GM12865 (cell line): ENCODE measurements at regions not wholly inside any gene's neighbourhood (a gene's known extent, or its start where the extent isn't known, plus 50 kb on each side); places are given as distances from the start of the nearest gene placed in this dataset.

ENCODE experiments used
- DNase-seq: peaks from one replicate; pipeline ENCODE4 v3.0.0; 2010; ENCODE audit warnings: low read depth
- H3K4me3 ChIP-seq: 2 replicates; pipeline ENCODE4 v1.5.1; 2011; ENCODE audit warnings: mild to moderate bottlenecking, low read depth, low read length, control low read depth
- TF ChIP-seq, protein P1 (sequence below): IDR thresholded peaks from 2 replicates; pipeline ENCODE4 v1.5.1; 2011; ENCODE audit warnings: low read length, control low read depth, low read depth, inconsistent platforms; ENCODE audit not compliant: insufficient read depth; ENCODE audit errors: missing control alignments

DNA sequence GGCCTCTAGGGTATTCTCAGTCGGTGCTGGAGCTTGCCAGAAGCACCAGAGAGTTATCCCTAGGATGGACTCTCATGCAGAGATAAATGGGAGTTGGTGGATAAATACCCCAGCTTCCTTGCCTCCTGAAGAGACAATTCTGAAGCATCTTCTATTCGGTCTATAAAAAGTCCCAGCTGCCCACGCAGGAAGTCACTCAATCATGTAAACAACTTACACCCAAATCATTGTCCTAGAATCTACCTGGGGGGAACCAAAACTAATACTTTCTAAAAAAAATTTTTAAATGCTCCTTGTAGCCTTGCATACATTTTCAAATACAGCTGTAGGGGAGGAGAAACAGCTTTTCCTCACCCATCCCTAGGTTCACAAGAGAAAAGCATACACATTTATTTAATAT, 66.6 kb upstream of the ELAC2 start:
- H3K4me3 ChIP-seq: no peak overlapping the region
- TF ChIP-seq, protein P1, sequence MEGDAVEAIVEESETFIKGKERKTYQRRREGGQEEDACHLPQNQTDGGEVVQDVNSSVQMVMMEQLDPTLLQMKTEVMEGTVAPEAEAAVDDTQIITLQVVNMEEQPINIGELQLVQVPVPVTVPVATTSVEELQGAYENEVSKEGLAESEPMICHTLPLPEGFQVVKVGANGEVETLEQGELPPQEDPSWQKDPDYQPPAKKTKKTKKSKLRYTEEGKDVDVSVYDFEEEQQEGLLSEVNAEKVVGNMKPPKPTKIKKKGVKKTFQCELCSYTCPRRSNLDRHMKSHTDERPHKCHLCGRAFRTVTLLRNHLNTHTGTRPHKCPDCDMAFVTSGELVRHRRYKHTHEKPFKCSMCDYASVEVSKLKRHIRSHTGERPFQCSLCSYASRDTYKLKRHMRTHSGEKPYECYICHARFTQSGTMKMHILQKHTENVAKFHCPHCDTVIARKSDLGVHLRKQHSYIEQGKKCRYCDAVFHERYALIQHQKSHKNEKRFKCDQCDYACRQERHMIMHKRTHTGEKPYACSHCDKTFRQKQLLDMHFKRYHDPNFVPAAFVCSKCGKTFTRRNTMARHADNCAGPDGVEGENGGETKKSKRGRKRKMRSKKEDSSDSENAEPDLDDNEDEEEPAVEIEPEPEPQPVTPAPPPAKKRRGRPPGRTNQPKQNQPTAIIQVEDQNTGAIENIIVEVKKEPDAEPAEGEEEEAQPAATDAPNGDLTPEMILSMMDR: no peak
- no peak for DNase-seq

DNA sequence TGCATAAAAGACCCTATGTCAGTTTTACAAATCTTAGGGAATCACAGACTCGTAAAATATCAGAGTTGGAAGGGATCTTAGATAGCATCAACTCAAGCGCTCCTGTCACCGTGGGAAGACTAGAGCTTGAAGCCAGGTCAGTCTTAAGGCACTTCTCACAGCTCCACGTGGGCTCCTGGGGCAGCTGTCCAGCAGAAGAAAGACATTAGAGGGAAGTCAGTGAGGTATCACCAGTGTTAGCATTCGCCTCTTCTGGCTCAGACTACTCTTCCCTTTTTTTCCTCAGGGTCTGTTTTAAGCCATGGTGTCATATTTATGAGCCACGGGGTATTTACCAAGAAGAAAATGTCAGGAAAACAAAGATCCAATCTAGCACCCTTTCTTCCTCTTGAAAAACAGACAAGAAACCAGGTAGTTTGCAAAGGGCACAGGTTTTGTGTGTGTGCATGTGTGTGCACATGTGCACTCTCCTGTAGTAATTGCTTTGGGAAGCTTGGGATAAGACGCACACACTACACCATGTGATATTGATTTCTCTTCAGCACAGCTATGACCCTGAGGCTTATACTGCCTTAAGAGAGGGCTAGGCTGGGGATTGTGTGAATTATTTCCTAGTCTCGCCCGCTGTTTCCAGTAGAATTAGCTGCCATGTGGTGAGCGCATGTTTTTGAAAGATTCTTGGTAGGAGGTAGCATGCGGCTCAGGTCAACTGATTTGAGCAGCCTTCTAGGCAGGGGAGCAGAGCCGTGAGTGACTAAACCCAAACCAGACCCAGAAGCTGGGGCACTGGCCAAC, 61.0 kb upstream of the ELAC2 start:
- H3K4me3 ChIP-seq: no peak overlapping the region
- TF ChIP-seq, protein P1: no peak
- no peak for DNase-seq

DNA sequence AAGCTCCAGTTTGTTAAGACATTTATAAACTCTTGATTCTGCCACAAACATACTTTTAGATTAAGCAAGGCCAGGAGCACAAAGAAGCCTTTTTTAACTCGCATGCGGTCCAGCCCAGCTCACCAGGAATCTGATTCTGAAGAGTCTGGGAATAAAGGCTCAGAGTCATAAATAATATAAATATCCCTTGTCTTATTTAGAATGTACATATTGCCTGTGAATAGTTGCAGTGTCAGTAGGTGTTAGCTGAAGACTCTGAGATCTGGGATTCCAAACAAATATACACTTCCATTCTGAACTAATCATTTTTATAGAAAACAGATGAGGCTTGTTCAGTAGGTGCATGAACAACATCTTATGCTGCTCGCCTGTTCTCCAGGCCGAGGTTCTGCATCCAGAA, 59.1 kb upstream of the ELAC2 start:
- no peak overlapping the region for H3K4me3 ChIP-seq
- TF ChIP-seq, protein P1: no peak
- DNase-seq: no peak

DNA sequence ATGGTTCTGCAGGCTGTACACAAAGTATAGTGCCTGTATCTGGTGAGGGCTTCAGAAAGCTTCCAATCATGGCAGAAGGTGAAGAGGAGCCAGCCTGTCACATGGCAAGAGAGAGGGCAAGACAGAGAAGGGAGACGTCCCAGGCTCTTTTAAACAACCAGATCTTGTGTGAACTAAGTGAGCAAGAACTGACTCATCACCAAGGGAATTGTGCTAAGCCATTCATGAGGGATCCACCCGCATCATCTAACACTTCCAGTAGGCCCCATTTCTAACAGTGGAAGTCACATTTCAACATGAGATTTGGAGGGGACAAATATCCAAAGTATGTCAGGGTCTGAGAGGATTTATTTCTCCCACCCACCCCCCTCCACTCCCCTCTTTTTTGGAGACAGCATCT, 56.2 kb upstream of the ELAC2 start:
- DNase-seq: peak; percentile 3

DNA sequence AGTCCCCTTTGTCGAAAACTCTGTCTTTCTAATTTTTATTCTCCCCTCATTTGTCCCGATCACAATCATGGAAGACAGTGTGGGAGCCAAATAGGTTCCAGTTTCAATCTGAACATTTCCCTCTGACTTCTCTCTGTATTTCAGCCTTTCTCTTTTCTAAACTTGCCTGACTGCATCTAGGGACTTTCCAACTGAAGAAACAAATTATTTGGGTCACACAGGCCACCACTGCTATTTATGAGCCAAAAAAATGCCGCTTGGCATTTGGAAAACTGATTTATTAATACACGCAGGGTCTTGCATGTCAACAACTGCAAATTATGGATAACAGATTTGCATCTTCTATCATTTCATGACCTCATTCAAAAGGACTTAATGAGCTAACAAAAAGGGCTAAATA, 55.2 kb upstream of the ELAC2 start:
- H3K4me3 ChIP-seq: no peak overlapping the region
- TF ChIP-seq, protein P1: no peak
- peak; percentile 27 for DNase-seq

More for the DNA sequence above, 56.2 kb upstream of the ELAC2 start:
- TF ChIP-seq, protein P1: no peak
- H3K4me3 ChIP-seq: no peak overlapping the region

DNA sequence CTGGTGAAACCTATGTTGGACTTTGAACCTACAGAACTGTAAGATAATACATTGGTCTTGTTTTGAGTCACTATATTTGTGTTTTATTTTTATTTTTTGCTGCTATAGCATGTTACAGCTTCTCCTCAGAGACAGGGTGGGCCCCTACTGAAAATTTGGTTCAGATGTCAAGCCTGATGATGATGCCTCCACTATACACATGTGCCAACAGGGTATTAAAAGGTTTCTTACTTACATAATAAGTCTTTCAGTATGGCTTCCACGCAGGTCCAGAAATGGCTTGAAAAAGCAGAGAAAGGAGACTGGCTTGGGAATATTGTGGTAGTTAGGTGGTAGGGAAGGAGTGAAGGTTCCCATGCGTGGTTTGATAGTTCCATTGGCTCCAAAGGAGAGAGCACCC, 52.9 kb upstream of the ELAC2 start:
- H3K4me3 ChIP-seq: no peak overlapping the region
- no peak for DNase-seq
- TF ChIP-seq, protein P1: no peak
